ENCODE measurements at regions not wholly inside any gene's neighbourhood (a gene's known extent, or its start where the extent isn't known, plus 50 kb on each side); places are given as distances from the start of the nearest gene placed in this dataset.

- no peak for DNase-seq (ENCODE audit: low spot score)
These were observed 166.7 kb downstream of the ICE1 start for GRCh38 chr5:5588887-5589826.

- DNase-seq (ENCODE audit: low spot score) = no peak
These were observed 165.9 kb downstream of the ICE1 start for GRCh38 chr5:5588386-5588785.

- no peak for DNase-seq (ENCODE audit: low spot score)
These were observed 165.0 kb downstream of the ICE1 start for GRCh38 chr5:5587474-5587873.

- DNase-seq (ENCODE audit: low spot score) = no peak
These were observed 164.2 kb downstream of the ICE1 start for GRCh38 chr5:5586721-5587120.

GRCh38 chr5:5585751-5586341 is 163.4 kb downstream of the ICE1 start:
- DNase-seq (ENCODE audit: low spot score) = no peak

- no peak for DNase-seq (ENCODE audit: low spot score)
These were observed 162.3 kb downstream of the ICE1 start for GRCh38 chr5:5584751-5585150.

GRCh38 chr5:5584236-5584745 is 161.8 kb downstream of the ICE1 start:
- no peak for DNase-seq (ENCODE audit: low spot score)

GRCh38 chr5:5583832-5584231 is 161.4 kb downstream of the ICE1 start:
- DNase-seq (ENCODE audit: low spot score) = no peak

GRCh38 chr5:5583023-5583765 is 160.7 kb downstream of the ICE1 start:
- DNase-seq (ENCODE audit: low spot score) = no peak

- DNase-seq (ENCODE audit: low spot score) = no peak
These were observed 158.6 kb downstream of the ICE1 start for GRCh38 chr5:5581080-5581479.

- DNase-seq (ENCODE audit: low spot score) = no peak
These were observed 154.3 kb downstream of the ICE1 start for GRCh38 chr5:5576744-5577143.

GRCh38 chr5:5575461-5575860 is 153.0 kb downstream of the ICE1 start:
- no peak for DNase-seq (ENCODE audit: low spot score)

GRCh38 chr5:5573798-5574380 is 151.4 kb downstream of the ICE1 start:
- no peak for DNase-seq (ENCODE audit: low spot score)

GRCh38 chr5:5572976-5573797 is 150.7 kb downstream of the ICE1 start:
- DNase-seq (ENCODE audit: low spot score) = no peak

GRCh38 chr5:5572010-5572865 is 149.8 kb downstream of the ICE1 start:
- peak; percentile 27 for DNase-seq (ENCODE audit: low spot score)

GRCh38 chr5:5570646-5571045 is 148.2 kb downstream of the ICE1 start:
- DNase-seq (ENCODE audit: low spot score) = no peak

- no peak for DNase-seq (ENCODE audit: low spot score)
These were observed 142.4 kb downstream of the ICE1 start for GRCh38 chr5:5564898-5565297.

- no peak for DNase-seq (ENCODE audit: low spot score)
These were observed 137.5 kb downstream of the ICE1 start for GRCh38 chr5:5560016-5560415.

- no peak for DNase-seq (ENCODE audit: low spot score)
These were observed 136.4 kb downstream of the ICE1 start for GRCh38 chr5:5558638-5559527.
